M059J (cell line): ENCODE measurements at regions not wholly inside any gene's neighbourhood (a gene's known extent, or its start where the extent isn't known, plus 50 kb on each side); places are given as distances from the start of the nearest gene placed in this dataset.

Experiments
- DNase-seq: peaks from one replicate; pipeline ENCODE4 v3.0.0-alpha.2; 2012; ENCODE audit warnings: low read depth

DNA sequence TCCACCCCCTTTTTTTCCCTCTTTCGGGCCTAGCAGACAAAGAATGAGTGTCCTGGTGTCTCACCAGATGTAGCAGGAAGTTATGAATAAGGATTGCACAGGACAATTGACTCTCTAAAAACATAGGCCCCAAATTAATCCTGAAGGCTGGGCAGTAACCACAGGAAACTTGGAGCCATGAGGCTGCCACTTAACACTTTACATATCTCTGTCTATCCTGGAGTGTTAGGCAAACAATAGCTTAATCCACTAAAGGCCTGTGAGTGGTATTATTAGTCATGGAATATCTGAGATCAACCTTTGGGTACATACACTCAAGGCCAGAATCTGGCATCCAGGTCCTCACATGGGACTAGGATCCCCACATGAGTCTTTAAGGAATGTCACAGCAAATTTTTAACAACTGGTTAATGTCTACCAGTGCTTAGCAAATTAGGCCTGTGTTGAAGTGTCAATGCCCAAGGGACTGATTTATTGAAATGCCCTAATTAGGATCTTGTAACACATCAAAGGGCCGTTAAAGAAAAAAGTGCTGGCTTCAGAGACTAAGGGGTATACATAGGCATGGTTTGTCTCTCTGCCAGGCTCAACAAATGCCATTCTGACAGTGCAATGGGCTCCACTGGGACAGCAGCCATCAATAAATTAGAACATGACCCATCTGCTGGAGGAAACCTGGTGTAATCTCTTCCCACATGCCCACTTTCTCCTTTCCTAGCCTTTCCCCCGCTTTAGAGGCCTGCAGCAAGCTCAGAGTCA, 196.7 kb upstream of the TBX20 start:
- no peak for DNase-seq

GRCh38 chr7:35448486-35448885, 194.6 kb upstream of the TBX20 start:
- DNase-seq = no peak

- DNase-seq = no peak
Observed at GRCh38 chr7:35446091-35446490, 192.2 kb upstream of the TBX20 start.

GRCh38 chr7:35437619-35438275, 183.8 kb upstream of the TBX20 start:
- no peak for DNase-seq

- DNase-seq = no peak
Observed at GRCh38 chr7:35436452-35436851, 182.6 kb upstream of the TBX20 start.

- DNase-seq = no peak
Observed at GRCh38 chr7:35430547-35431153, 176.8 kb upstream of the TBX20 start.

GRCh38 chr7:35424869-35425495, 171.1 kb upstream of the TBX20 start:
- DNase-seq = peak; percentile 39

- no peak for DNase-seq
Observed at GRCh38 chr7:35424440-35424839, 170.5 kb upstream of the TBX20 start.

- DNase-seq = no peak
Observed at GRCh38 chr7:35422715-35423114, 168.8 kb upstream of the TBX20 start.

DNA sequence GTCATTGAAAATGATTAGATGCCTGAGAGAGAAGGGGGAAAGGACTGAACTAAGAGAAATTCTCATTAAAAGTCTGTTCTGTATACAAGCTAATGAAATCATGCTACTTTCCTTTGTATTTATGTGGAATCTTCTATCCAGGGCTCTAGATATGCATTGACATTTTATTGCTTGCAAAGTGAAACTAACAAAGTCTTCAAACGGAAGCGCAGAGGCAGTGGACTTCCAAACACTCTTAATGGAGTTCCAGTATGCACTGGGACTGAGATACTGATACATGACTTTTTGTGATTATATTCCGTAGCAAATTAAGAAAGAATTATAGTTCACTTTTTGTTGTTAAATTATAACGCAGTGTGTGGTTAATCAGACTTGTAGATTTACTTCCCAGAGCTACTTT, 166.8 kb upstream of the TBX20 start:
- peak; percentile 12 for DNase-seq

- no peak for DNase-seq
Observed at GRCh38 chr7:35419391-35419755, 165.5 kb upstream of the TBX20 start.

DNA sequence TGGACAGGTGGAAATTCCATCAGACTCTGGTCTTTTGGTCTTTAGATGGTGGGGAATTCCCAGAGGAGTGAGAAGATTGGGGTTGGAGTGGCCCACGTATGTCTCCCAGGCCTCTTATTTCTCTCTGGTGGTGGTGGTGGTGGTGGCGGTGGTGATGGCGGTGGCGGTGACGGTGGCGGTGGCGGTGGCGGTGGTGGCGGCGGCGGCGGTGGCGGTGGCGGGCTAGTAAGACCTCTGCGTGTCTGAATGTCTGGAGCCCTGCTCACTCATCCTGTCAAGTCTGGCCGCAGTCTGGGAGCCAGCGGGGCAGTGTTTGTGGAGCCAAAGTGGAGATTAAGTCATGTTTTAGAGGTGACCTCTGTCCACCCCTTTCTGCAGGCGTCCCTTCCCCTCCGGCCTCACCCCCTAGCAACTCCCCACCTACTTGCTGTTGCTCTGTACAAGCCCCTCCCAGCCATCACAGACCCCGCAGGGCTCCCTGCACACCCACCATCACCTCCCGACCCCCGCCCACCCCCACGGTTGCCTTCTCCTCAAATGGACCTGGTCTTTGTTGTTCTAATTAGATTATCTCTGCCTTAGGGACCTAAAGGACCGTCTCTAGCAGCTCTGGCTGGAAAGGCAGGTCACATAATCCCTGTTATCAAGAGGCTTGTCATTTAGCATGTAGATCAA, 165.0 kb upstream of the TBX20 start:
- no peak for DNase-seq

GRCh38 chr7:35416568-35416967, 162.7 kb upstream of the TBX20 start:
- DNase-seq = no peak

GRCh38 chr7:35415411-35415822, 161.5 kb upstream of the TBX20 start:
- DNase-seq = no peak

GRCh38 chr7:35411331-35411730, 157.4 kb upstream of the TBX20 start:
- DNase-seq = no peak

DNA sequence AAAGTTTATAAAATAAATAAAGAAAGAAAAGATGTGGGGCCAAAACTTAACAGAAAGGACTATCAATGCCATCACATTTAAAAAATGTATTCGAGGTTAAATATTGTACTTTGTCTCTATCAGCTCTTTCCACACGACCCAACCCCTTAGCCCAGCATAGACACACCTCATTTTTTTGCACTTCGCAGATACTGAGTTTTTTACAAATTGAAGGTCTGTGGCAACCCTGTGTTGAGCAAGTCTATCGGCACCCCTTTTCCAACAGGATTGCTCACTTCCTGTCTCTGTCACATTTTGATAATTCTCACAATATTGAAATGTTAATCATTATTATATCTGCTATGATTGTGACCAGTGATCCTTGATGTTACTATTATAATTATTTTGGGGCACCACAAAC, 151.6 kb upstream of the TBX20 start:
- DNase-seq = no peak

GRCh38 chr7:35401217-35401879, 147.4 kb upstream of the TBX20 start:
- DNase-seq = no peak

DNA sequence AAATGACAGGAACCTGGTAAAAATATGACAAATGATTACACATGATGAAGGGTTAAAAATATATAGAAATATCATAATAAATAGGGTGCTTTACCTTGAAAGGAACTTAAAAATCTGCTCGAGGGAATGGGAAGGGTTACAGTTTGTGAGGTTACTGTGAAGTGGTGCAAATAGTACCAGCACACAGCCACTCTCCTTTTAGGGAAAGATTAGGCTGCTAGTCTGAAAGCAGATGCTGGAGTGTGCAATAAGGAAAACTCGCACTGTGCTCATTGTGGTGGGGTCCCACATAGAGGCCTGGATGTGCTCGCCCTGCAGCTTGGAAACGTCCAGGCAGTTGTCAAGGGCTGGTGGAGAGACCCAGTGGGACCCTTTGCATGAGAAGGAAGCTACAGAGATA, 145.9 kb upstream of the TBX20 start:
- no peak for DNase-seq

GRCh38 chr7:35399216-35399615, 145.3 kb upstream of the TBX20 start:
- no peak for DNase-seq

- DNase-seq = no peak
Observed at GRCh38 chr7:35398518-35398917, 144.6 kb upstream of the TBX20 start.

DNA sequence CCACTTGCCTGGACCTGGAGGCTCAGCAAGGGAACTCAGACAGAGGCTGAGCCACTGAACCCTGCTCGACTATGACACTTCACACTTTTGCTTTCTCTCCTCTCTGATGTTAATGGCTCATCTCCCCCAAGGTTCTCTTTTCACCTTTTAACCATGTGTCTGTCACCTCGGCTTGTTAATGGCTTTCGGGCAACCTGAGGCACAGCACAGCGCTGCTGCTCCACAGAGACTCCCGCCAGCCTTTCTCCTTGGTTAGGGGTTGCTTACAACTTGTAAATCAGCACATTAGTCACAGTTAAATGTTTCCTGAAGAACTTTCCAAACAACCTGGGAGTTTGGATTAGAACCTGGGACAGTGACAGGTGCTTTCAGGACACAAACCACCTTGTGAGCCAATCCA, 136.2 kb upstream of the TBX20 start:
- no peak for DNase-seq

GRCh38 chr7:35389636-35390035, 135.7 kb upstream of the TBX20 start:
- DNase-seq = peak; percentile 4
